Transverse colon (tissue), 4 donors: ENCODE measurements at regions not wholly inside any gene's neighbourhood (a gene's known extent, or its start where the extent isn't known, plus 50 kb on each side); places are given as distances from the start of the nearest gene placed in this dataset.

Source experiments
- CTCF ChIP-seq, 5 experiments: fragments of 200-600 bp in 3 of 5; fragments of 450-650 bp in 2 of 5; sonication (generic) in 3 of 5; IDR thresholded peaks; 1 replicate in 2 of 5; 2 replicates in 3 of 5; pipeline ENCODE4 v1.5.1; 2016 to 2017; ENCODE audit warnings: antibody characterized with exemption in 5 of 5, inconsistent platforms in 3 of 5, mild to moderate bottlenecking in 2 of 5, moderate library complexity in 1 of 5
- EP300 ChIP-seq: sonication (generic); formaldehyde crosslinking; IDR thresholded peaks from one replicate; pipeline ENCODE4 v1.6.1; 2017; ENCODE audit warnings: antibody characterized with exemption, low read depth
- POLR2A ChIP-seq: fragments of 450-650 bp; IDR thresholded peaks from one replicate; pipeline ENCODE4 v1.6.1; 2016; ENCODE audit warnings: antibody characterized with exemption, mild to moderate bottlenecking, moderate library complexity
- POLR2AphosphoS5 ChIP-seq, 3 donors: sonication (generic); formaldehyde crosslinking; IDR thresholded peaks; one replicate each; pipeline ENCODE4 v1.6.1; 2016; ENCODE audit warnings: antibody characterized with exemption in 3 of 3

GRCh38 chr7:130943981-130944380, 210.0 kb upstream of the KLF14 start:
- no peak for TF ChIP-seq CTCF (IDR thresholded peaks at IDR 0.05)
- TF ChIP-seq EP300 = no peak
- TF ChIP-seq POLR2A = no peak
- no peak for TF ChIP-seq POLR2AphosphoS5 (IDR thresholded peaks at IDR 0.05)
